HepG2 (cell line): ENCODE measurements at regions not wholly inside any gene's neighbourhood (a gene's known extent, or its start where the extent isn't known, plus 50 kb on each side); places are given as distances from the start of the nearest gene placed in this dataset.

Source experiments
- ATAC-seq: fragments of 200-7000 bp; cut with Tn5 transposase; 3 replicates; pipeline ENCODE4 v1.9.1; 2020; ENCODE audit warnings: mild to moderate bottlenecking, moderate library complexity
- BruUV-seq: library from RNA; stranded (reverse); fragments of 400-500 nt; replicated peaks from 2 replicates; lab custom pipeline; 2021; lab: Mats Ljungman, UMichigan
- CTCF ChIA-PET: fragments of 300-600 bp; formaldehyde crosslinking; extraction: SDS; loops from one replicate; lab custom pipeline; 2021; ENCODE audit warnings: low total read pairs, inconsistent platforms, low intra/inter-chr PET ratio; lab: Yijun Ruan, JAX
- POLR2A ChIA-PET: fragments of 350-600 bp; sonication (Branson Sonifier 250); formaldehyde crosslinking; loops from one replicate; lab custom pipeline; 2020; ENCODE audit warnings: antibody characterized with exemption, inconsistent platforms; lab: Yijun Ruan, JAX
- DNase-seq: peaks from one replicate; pipeline ENCODE4 v3.0.0-alpha.2; 2015; ENCODE audit warnings: low spot score
- FAIRE-seq: peaks from 3 replicates; lab custom pipeline; 2011; peaks lifted over from hg19 to GRCh38; lab: Jason Lieb, UNC
- H2AFZ ChIP-seq: one replicate; pipeline ENCODE4 v1.6.1; 2011; ENCODE audit warnings: low read length, inconsistent platforms
- H3K27ac ChIP-seq: fragments of 300-600 bp; 3 replicates; pipeline ENCODE4 v1.8.0; 2011; ENCODE audit warnings: mixed run types, mild to moderate bottlenecking, mixed read lengths, low read length, inconsistent platforms; ENCODE audit not compliant: insufficient read depth; ENCODE audit errors: extremely low read length
- H3K27me3 ChIP-seq, 2 experiments: fragments of 200-600 bp in 1 of 2; 2 replicates in 1 of 2; 3 replicates in 1 of 2; pipeline versions ENCODE4 v1.6.0 to v1.8.0; 2011; ENCODE audit warnings: low read length in 2 of 2, mild to moderate bottlenecking in 2 of 2, moderate library complexity in 2 of 2, inconsistent platforms in 1 of 2; ENCODE audit not compliant: insufficient read depth in 2 of 2, control insufficient read depth in 1 of 2
- H3K36me3 ChIP-seq, 2 experiments: fragments of 200-600 bp in 1 of 2; replicated peaks in 1 of 2; 2 replicates in 1 of 2; 3 replicates in 1 of 2; pipeline versions ENCODE4 v1.5.1 to v1.8.0; 2011; ENCODE audit warnings: low read length in 2 of 2, inconsistent platforms in 1 of 2; ENCODE audit not compliant: insufficient read depth in 2 of 2, control insufficient read depth in 1 of 2
- H3K4me1 ChIP-seq: 2 replicates; pipeline ENCODE4 v1.5.1; 2012; ENCODE audit warnings: low read length, inconsistent platforms; ENCODE audit not compliant: insufficient read depth
- H3K4me2 ChIP-seq: 2 replicates; pipeline ENCODE4 v1.6.0; 2011; ENCODE audit warnings: low read depth, low read length, inconsistent platforms
- H3K4me3 ChIP-seq, 3 experiments: fragments of 200-600 bp in 1 of 3; sonication (generic), shearing (Covaris generic) in 1 of 3; replicated peaks in 1 of 3; 2 replicates each; pipeline ENCODE4 v1.5.1; 2011 to 2016; ENCODE audit warnings: low read length in 3 of 3, inconsistent platforms in 2 of 3, low read depth in 2 of 3, mild to moderate bottlenecking in 2 of 3, control low read depth in 1 of 3, mixed read lengths in 1 of 3; ENCODE audit not compliant: insufficient read depth in 1 of 3
- H3K79me2 ChIP-seq: one replicate; pipeline ENCODE4 v1.6.1; 2011; ENCODE audit warnings: low read length, inconsistent platforms; ENCODE audit not compliant: insufficient read depth
- H3K9ac ChIP-seq: 2 replicates; pipeline ENCODE4 v1.6.0; 2011; ENCODE audit warnings: mild to moderate bottlenecking, low read depth, low read length, inconsistent platforms; ENCODE audit not compliant: insufficient read depth
- H3K9me3 ChIP-seq: 2 replicates; pipeline ENCODE4 v1.5.1; 2012; ENCODE audit warnings: mild to moderate bottlenecking, low read length
- H4K20me1 ChIP-seq: 2 replicates; pipeline ENCODE4 v1.6.0; 2011; ENCODE audit warnings: inconsistent platforms, mild to moderate bottlenecking, low read length, moderate library complexity; ENCODE audit not compliant: insufficient read depth
- CHD2 ChIP-seq: IDR thresholded peaks from 2 replicates; pipeline ENCODE4 v1.6.1; 2011; ENCODE audit warnings: low read depth, low read length, improper control_type of control experiment
- GRHL1 ChIP-seq: sonication (generic); formaldehyde crosslinking; conservative IDR thresholded peaks from 2 replicates; pipeline ENCODE4 v1.8.0; 2022; ENCODE audit warnings: missing genetic modification reagents
- IRF2 ChIP-seq: IDR thresholded peaks from 2 replicates; pipeline ENCODE4 v1.6.1; 2018; ENCODE audit warnings: missing genetic modification reagents, missing compliant biosample characterization
- MTF2 ChIP-seq: sonication (generic); formaldehyde crosslinking; IDR thresholded peaks from 2 replicates; pipeline ENCODE4 v1.5.0; 2020; ENCODE audit warnings: missing genetic modification reagents, borderline replicate concordance
- NCOA2 ChIP-seq: sonication (generic); formaldehyde crosslinking; IDR thresholded peaks from 2 replicates; pipeline ENCODE4 v1.8.0; 2022; ENCODE audit warnings: inconsistent platforms
- NFKBIZ ChIP-seq: IDR thresholded peaks from 2 replicates; pipeline ENCODE4 v1.6.1; 2018; ENCODE audit warnings: missing genetic modification reagents, missing compliant biosample characterization
- RAD51 ChIP-seq: fragments of 450-650 bp; IDR thresholded peaks from 2 replicates; pipeline ENCODE4 v1.6.1; 2016; ENCODE audit warnings: borderline replicate concordance
- SAP130 ChIP-seq: IDR thresholded peaks from 2 replicates; pipeline ENCODE4 v1.6.1; 2016; ENCODE audit warnings: low read depth
- USF2 ChIP-seq, 2 experiments: sonication (generic) in 1 of 2; formaldehyde crosslinking in 1 of 2; IDR thresholded peaks; 2 replicates each; pipeline versions ENCODE4 v1.5.1 to v1.6.1; 2011 to 2020; ENCODE audit warnings: borderline replicate concordance in 1 of 2, low read depth in 1 of 2, low read length in 1 of 2, mild to moderate bottlenecking in 1 of 2, missing genetic modification reagents in 1 of 2, moderate library complexity in 1 of 2
- ZBTB21 ChIP-seq: sonication (generic); formaldehyde crosslinking; IDR thresholded peaks from 2 replicates; pipeline ENCODE4 v1.4.0; 2020; ENCODE audit warnings: missing genetic modification reagents
- ZBTB7B ChIP-seq: sonication (generic); formaldehyde crosslinking; IDR thresholded peaks from 2 replicates; pipeline ENCODE4 v1.4.0; 2020; ENCODE audit warnings: missing genetic modification reagents
- ZNF333 ChIP-seq: sonication (generic); formaldehyde crosslinking; IDR thresholded peaks from 2 replicates; pipeline ENCODE4 v1.4.0; 2020; ENCODE audit warnings: mild to moderate bottlenecking, missing genetic modification reagents, borderline replicate concordance
- ZNF749 ChIP-seq: sonication (generic); formaldehyde crosslinking; IDR thresholded peaks from 2 replicates; pipeline ENCODE4 v1.8.0; 2022; ENCODE audit warnings: mild to moderate bottlenecking, missing genetic modification reagents, moderate library complexity, borderline replicate concordance
- WGBS: methylation state at CpG from one replicate; pipeline ENCODE4 v1.1.6; 2017; ENCODE audit warnings: low lambda C conversion rate; 5-methylcytosine and 5-hydroxymethylcytosine counted together
- in situ Hi-C: cut with HindIII; loops from 2 replicates; pipeline ENCODE4 v1.10.0; 2017; ENCODE audit warnings: low pct_unique_long_range_greater_than_20kb; ENCODE audit not compliant: extremely low pct_ligation_motif_present
- intact Hi-C: fragments of 100-400 bp; cut with micrococcal nuclease; formaldehyde crosslinking; loops from one replicate; pipeline ENCODE4 v1.10.0; 2022; ENCODE audit not compliant: unreplicated experiment
- TF ChIP-seq, protein P1 (sequence below): sonication (generic); formaldehyde crosslinking; IDR thresholded peaks from 2 replicates; pipeline ENCODE4 v1.5.1; 2020; ENCODE audit warnings: mild to moderate bottlenecking, missing genetic modification reagents, moderate library complexity

- TF ChIP-seq SAP130 (CRISPR knock-in tag) (no peak), IRF2 (CRISPR knock-in tag) (no peak), ZBTB7B (CRISPR knock-in tag) (no peak), CHD2 (no peak), ZNF749 (no peak)
- TF ChIP-seq, all 625 proteins: peak for 0
Measured at GRCh38 chr15:66951531-66952320, 113.7 kb upstream of the SMAD3 start (continued).

DNA sequence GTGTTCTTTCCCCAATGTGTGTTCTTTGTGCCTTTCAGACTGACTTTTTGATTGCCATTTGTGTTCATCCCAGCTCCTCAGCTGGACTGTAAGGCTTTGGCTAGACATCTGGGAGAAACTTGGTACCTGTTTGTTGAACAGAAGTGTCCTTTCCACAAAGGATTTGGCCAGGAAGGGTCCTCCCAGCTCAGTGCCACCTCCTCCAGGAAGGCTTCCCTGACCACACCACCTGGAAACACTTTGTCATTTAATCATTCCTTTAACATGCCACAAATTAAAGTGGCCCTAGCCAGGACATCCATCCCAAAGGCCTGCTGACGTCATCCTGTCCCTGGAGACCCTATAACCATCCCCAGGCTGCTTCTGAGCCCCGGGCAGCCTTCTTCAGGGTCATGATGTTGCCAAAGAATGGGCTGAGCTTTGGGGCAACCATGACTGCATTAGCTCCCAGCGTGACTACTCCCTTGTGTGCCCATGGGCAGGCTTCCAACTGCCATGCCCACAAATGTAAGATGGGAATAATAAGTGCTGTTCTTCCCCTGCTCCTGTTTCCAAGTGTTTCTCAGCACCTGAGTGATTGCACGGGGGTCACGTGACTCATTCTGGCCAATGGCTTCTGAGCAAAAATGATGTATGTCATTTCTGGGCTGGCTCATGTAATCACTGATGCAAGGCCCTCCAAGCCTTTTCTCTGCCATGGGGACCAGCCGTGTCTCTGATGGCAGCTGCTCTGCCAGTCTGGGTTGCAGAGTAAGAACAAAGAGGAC, 112.5 kb upstream of the SMAD3 start:
- Histone ChIP-seq H3K4me1 (peaks cover 25% of the 10 kb centered on the region), H2AFZ (no peak overlapping the region), H3K9me3 (no peaks in the 10 kb centered on the region), H4K20me1 (no peaks in the 10 kb centered on the region), H3K27me3 (peaks cover 1 to 15% of the 10 kb centered on the region in 2 experiments; a peak in 2 of 5 replicates), H3K27ac (no peak overlapping the region), H3K79me2 (no peaks in the 10 kb centered on the region), H3K4me2 (no peak overlapping the region), H3K4me3 (no peak overlapping the region), H3K9ac (no peak overlapping the region), H3K36me3 (no peaks in the 10 kb centered on the region)
- 40% methylated on average over 5 of the region's 6 CpGs for WGBS
- ATAC-seq, result no peak
- ChIA-PET CTCF (no interaction called here), POLR2A (no interaction called here)
- FAIRE-seq, result no peak
- no TSS peak for BruUV-seq
- no peak for DNase-seq
- in situ Hi-C loops (no loop called here), intact Hi-C loops (no loop called here)
- TF ChIP-seq NFKBIZ (CRISPR knock-in tag), result no peak
- no peak for TF ChIP-seq GRHL1 (CRISPR knock-in tag)
- no peak for TF ChIP-seq MTF2 (CRISPR knock-in tag)
- peak; percentile 71; the same call in 1 of the 2 replicates for TF ChIP-seq RAD51
- TF ChIP-seq ZNF333, result no peak
- TF ChIP-seq ZBTB21 (CRISPR knock-in tag), result no peak
- TF ChIP-seq, protein P1, sequence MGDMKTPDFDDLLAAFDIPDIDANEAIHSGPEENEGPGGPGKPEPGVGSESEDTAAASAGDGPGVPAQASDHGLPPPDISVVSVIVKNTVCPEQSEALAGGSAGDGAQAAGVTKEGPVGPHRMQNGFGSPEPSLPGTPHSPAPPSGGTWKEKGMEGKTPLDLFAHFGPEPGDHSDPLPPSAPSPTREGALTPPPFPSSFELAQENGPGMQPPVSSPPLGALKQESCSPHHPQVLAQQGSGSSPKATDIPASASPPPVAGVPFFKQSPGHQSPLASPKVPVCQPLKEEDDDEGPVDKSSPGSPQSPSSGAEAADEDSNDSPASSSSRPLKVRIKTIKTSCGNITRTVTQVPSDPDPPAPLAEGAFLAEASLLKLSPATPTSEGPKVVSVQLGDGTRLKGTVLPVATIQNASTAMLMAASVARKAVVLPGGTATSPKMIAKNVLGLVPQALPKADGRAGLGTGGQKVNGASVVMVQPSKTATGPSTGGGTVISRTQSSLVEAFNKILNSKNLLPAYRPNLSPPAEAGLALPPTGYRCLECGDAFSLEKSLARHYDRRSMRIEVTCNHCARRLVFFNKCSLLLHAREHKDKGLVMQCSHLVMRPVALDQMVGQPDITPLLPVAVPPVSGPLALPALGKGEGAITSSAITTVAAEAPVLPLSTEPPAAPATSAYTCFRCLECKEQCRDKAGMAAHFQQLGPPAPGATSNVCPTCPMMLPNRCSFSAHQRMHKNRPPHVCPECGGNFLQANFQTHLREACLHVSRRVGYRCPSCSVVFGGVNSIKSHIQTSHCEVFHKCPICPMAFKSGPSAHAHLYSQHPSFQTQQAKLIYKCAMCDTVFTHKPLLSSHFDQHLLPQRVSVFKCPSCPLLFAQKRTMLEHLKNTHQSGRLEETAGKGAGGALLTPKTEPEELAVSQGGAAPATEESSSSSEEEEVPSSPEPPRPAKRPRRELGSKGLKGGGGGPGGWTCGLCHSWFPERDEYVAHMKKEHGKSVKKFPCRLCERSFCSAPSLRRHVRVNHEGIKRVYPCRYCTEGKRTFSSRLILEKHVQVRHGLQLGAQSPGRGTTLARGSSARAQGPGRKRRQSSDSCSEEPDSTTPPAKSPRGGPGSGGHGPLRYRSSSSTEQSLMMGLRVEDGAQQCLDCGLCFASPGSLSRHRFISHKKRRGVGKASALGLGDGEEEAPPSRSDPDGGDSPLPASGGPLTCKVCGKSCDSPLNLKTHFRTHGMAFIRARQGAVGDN (CRISPR knock-in tag), result no peak
- TF ChIP-seq NCOA2 (CRISPR knock-in tag), result no peak
- peak; percentile 50; the same call in 1 of the 2 replicates for TF ChIP-seq USF2 (IDR thresholded peaks at IDR 0.05; ENCODE audit: low read depth, low read length)
- TF ChIP-seq USF2 (CRISPR knock-in tag; IDR thresholded peaks at IDR 0.05; ENCODE audit: borderline replicate concordance), result no peak
